CD4-positive, alpha-beta T cell treated with Interleukin-21 for 1 hour (primary cell): ENCODE measurements at regions not wholly inside any gene's neighbourhood (a gene's known extent, or its start where the extent isn't known, plus 50 kb on each side); places are given as distances from the start of the nearest gene placed in this dataset.

ENCODE experiments used
- DNase-seq: peaks from one replicate; pipeline ENCODE4 v3.0.0-alpha.2; 2020

DNA sequence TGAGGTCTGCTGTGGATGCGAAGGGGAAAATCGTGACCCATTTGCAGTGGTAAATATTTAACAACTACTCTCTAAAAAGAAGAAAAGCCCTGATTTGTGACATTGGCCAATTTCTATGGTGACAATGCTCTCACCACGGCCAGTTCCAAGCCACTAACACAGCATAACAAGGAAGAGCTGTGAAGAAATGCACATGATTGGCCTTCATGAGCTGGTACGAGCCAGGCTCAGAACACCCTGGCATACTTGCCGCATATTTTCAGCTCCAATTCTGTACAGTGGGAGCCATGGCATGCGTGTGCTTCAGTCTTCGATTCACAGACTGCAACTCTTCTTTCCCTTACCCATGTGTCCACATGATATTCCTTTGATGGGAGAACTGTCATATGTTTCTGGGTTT, 363.9 kb upstream of the CDH5 start:
- DNase-seq: no peak

- no peak for DNase-seq
These were observed 365.1 kb upstream of the CDH5 start for GRCh38 chr16:66001432-66001831.

- DNase-seq: no peak
These were observed 368.0 kb upstream of the CDH5 start for GRCh38 chr16:65998443-65998842.

DNA sequence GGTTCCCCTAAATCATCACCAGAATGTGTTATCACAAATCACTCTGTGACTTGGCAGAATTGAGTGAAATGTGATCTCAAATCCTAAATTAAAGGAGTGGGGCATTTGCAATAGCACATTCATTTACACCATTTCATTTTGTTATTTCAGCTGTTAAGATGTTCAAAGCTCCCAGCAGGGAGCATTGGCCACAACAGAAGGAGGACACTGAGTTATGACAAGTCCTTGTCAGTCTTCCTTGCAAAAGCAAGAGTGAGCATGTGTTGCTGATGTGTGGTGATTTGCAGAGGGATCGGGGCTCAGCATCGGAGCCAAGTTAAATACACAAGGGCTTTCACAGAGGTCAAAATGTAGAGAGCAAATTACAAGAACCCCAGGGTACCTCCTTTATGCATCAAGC, 372.2 kb upstream of the CDH5 start:
- no peak for DNase-seq

DNA sequence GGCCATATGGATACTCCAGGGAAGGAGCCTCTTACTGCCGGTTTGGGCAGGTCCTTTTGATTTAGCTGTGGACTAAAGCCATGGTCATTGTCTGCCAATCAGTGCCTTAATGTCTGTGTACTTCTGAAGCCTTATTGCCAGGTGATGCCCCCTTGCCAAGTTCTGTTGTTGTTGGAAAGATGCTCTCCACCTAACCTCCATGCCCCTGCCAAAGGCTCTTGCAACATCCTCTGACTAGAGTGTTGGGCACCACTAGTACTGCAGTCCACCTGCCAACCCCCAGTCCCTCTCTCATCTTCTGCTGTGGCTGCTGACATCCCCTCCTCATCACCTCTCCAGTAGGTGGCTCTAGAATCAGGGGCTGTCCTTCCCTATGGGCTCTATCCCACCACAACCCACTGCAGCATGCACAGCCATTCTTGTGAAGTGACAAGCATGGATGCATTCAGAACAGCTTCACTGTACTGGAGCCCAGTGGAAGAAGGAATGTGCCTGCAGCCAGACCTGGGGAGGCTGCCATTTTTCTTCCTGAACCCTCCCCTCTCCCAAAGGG, 375.3 kb upstream of the CDH5 start:
- no peak for DNase-seq

DNA sequence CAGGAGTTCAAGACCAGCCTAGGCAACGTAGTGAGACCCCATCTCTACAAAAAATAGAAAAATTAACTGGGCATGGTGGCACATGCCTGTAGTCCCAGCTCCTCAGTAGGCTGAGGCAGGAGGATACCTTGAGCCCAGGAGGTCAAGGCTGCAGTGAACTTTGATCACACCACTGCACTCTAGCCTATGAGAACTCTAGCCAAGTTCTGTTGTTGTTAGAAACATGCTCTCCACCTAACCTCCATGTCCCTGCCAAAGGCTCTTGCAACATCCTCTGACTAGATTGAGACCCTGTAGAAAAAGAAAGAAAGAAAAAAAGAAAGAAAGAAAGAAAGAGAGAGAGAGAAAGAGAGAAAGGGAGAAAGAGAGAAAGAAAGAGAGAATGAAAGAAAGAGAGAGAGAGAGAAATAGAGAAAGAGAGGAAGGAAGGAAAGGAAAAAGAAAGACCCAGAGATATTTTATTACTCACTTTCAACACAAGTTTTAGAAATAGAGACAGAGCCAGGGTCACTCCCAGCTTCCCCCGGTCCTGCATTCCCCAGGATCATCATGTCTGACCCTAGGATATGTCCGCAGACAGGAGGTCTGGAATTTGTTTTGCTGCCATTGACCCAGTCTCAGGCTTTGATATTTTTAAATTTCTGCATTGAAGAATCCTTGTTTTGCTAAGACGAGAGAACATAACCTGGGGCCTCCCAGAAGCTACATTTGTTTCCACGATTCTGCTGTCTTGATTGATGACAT, 376.5 kb upstream of the CDH5 start:
- DNase-seq: no peak

- DNase-seq: no peak
These were observed 378.4 kb upstream of the CDH5 start for GRCh38 chr16:65988024-65988595.

- no peak for DNase-seq
These were observed 382.2 kb upstream of the CDH5 start for GRCh38 chr16:65984296-65984695.

- no peak for DNase-seq
These were observed 385.4 kb upstream of the CDH5 start for GRCh38 chr16:65981057-65981456.

GRCh38 chr16:65975049-65975708, 391.3 kb upstream of the CDH5 start:
- no peak for DNase-seq

- no peak for DNase-seq
These were observed 399.1 kb upstream of the CDH5 start for GRCh38 chr16:65967376-65967775.

DNA sequence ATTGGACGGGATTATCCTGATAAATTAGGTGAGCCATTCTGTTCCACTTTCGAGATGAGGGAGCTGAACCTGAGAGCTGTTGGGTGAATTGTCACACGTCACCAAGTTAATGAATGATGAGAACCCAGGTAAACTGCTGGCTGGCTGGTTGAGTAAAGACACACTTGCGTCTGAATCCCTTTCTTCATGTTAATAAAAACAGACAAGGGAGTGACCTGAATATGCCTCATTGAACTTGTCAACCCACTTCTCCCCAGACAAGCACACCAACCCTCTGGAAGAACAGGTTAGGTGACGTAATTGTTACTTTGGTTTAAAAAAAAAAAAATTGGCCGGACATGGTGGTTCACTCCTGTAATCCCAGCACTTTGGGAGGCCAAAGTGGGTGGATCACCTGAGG, 400.9 kb upstream of the CDH5 start:
- no peak for DNase-seq

DNA sequence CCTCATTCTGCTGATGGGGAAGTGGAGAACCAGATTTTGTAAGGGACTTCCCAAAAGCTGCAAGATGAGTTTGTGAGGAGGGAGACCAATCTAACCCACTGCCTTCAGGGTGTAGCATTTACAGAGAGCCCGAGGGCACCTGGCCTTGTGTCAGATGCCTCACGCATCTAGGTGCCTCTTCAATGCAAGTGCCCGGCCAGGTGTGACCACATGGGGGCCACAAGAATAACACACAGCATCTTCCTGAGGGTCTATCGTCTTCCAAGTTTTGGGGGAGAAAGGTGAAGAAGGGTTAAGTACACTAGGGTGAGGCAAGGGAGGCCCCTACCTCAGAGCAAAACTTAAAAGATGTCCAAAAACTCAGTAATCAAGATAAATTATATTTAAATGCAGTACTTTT, 401.7 kb upstream of the CDH5 start:
- DNase-seq: no peak

DNA sequence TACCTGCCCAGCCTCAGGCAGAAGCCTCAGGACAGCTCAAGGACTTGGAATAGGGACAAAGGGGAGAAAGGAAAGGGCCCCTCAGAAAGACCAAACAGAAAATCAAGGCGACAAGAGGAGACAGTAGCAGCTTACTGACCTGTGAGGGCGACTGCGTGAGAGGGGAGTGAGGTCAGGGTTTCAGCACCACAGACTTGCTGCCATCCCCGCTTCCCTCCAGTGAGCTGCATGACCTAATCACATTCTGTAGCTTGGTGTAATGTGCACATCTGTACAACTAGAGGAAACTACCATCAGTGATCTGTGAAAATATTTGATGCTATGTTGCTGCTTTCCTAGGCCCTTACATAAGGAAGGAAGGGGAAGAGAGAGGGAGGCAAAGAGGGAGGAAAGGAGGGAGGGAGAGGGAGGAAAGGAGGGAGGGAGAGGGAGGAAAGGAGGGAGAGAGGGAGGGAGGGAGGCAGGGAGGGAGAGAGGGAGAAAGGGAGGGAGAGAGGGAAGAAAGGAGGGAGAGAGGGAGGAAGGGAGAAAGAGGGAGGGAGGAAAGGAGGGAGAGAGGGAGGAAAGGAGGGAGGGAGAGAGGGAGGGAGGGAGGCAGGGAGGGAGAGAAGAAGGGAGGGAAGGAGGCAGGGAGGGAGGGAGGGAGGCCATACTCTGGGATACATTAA, 404.9 kb upstream of the CDH5 start:
- DNase-seq: no peak

DNA sequence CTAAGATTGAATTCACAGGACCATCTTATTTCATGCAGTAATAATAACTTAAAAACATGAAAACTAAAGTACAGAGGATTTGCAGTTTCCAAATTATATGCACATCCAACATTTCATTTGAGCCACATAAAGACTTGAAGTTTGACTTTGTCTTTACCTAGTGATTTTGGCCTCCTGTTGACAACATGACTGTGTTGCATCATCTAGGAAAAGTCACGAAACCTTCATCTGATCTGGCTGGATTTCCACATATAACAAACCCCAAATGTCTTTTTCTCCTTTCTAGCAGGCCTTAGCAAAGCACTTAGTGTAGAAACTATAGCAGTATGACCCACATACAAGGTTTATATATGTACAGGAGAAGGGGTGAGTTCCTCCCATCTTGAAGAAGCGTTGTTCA, 406.5 kb upstream of the CDH5 start:
- DNase-seq: no peak

DNA sequence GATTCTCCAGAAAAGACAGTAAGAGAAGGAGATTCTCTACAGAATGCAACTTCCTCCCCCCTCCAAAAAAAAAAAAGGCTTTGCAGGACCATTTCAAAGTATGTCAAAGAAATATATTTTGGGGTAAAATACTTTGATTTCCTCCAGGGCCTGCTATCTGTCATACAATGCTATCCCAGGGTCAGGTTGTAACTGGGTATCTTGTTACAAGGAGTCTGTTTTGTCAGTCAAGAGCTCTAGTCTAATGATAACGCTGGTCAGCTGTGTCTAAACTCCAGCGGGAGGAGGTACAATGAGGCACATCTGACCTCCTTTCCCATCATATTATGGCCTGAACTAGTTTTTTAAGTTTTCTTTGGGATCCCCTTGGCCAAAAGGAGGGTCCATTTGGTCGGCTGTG, 408.4 kb upstream of the CDH5 start:
- no peak for DNase-seq

GRCh38 chr16:65956100-65956499, 410.4 kb upstream of the CDH5 start:
- no peak for DNase-seq

- no peak for DNase-seq
These were observed 412.0 kb upstream of the CDH5 start for GRCh38 chr16:65954446-65954845.

DNA sequence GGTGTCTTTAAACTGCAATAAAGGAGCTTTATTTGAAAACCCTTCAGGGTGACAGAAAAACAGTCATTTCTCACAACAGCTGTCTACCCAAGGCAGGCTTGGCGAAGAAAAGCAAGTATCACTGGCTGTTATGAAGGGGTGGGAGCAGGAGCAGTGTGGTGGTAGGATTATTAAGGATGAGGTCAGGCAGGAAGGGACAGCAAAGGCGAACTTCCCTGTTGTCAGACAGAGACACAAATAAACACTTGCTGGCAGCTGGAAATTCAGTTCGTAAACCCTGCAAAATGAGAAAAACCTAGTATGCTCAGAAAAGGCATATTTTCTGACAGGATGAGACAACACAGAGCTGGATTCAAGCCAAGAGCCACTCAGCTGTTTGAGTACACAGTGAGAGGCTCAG, 416.3 kb upstream of the CDH5 start:
- DNase-seq: no peak

DNA sequence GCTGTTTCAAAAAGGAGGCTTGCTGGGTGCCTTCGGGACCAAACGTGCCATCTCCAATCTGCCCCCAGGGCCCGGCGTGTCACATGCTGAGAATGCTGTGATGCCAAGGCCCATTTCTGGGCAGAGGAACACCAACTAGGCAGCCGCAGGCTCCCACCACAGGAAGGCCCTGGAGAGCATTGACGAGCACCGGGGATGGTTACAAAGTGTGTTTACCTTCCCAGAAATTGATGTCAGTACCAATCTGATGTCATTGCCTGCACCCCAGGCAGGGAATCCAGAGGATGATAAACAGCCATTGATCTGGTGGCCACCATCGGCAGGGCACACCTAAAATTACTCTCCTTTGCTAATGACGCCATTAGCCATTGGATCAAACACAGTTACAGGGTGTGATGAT, 418.1 kb upstream of the CDH5 start:
- DNase-seq: no peak

DNA sequence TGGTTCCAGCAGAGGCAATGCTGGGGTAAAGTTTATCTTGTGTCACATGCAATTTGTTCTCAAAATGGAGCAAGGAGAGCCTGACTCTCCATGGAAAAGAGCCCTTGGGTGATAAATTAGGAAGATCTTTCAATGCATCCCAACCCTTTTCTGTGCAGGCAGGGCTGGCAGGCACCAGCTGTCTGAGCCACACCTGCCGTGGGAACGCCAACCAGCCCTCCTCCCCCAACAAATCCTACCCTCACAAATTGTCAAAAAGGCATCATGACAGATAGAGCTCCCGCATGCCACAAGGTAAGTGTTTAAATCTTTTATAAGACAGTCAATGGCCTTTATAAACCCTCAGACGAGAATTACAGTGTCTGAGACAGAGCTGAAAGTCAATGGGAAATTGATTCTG, 418.5 kb upstream of the CDH5 start:
- no peak for DNase-seq

DNA sequence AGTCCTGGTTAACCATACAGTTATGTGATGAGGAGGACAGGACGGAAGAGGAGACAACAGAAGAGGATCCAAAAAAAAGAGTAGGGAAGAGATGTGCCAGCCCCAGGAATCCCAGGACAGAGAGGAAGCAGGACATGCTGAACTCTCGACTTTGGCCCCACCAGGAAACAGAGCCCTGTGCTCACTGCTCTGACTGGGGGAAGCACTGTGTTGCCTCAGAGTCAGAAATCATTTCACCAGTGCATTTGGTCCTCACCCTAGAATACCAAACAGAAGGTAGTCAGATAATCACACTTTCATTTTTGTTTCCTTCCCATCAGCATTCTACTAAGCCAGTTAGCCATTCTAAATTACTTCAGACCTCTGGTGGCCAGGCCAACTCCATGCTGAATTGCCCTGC, 421.0 kb upstream of the CDH5 start:
- DNase-seq: no peak

DNA sequence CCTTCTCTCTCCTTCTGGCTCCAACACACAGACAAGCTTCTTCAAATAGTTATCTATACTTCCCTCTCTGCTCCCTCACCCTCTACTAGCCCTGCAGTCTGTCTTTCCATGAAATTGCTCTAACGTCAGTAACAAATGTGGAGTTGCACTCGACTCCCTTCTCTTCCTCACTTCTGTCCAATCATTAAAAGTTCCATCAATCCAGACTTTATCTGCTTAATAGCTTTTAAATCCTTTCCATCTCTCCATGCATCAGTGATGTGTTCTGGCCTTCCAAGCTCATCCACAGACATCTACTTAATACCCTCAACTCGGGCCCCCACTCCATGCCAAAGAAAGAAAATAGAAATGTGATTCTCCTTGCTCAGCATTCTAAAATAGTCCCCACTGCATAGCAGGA, 422.1 kb upstream of the CDH5 start:
- DNase-seq: no peak

GRCh38 chr16:65940711-65941110, 425.8 kb upstream of the CDH5 start:
- DNase-seq: no peak
